Midbrain (tissue), 1 donor: ENCODE measurements at regions not wholly inside any gene's neighbourhood (a gene's known extent, or its start where the extent isn't known, plus 50 kb on each side); places are given as distances from the start of the nearest gene placed in this dataset.

ENCODE experiments used
- DNase-seq: peaks from one replicate; lab custom pipeline; 2025; lab: John Stamatoyannopoulos, UW

- no peak for DNase-seq
Measured at GRCh38 chr16:79497606-79498350, 102.8 kb downstream of the MAF start.

GRCh38 chr16:79493911-79494310, 106.6 kb downstream of the MAF start:
- DNase-seq: no peak

- no peak for DNase-seq
Measured at GRCh38 chr16:79492036-79492435, 108.5 kb downstream of the MAF start.

- no peak for DNase-seq
Measured at GRCh38 chr16:79485020-79485419, 115.5 kb downstream of the MAF start.

GRCh38 chr16:79484237-79484636, 116.3 kb downstream of the MAF start:
- DNase-seq: no peak

GRCh38 chr16:79483336-79483735, 117.2 kb downstream of the MAF start:
- no peak for DNase-seq

GRCh38 chr16:79482011-79482410, 118.5 kb downstream of the MAF start:
- DNase-seq: peak; percentile 42

- DNase-seq: no peak
Measured at GRCh38 chr16:79480929-79481328, 119.6 kb downstream of the MAF start.

- no peak for DNase-seq
Measured at GRCh38 chr16:79480056-79480455, 120.5 kb downstream of the MAF start.

GRCh38 chr16:79476580-79476979, 124.0 kb downstream of the MAF start:
- DNase-seq: no peak

GRCh38 chr16:79475841-79476240, 124.7 kb downstream of the MAF start:
- no peak for DNase-seq

GRCh38 chr16:79473456-79473855, 127.1 kb downstream of the MAF start:
- DNase-seq: no peak

GRCh38 chr16:79472426-79472825, 128.1 kb downstream of the MAF start:
- DNase-seq: no peak

- no peak for DNase-seq
Measured at GRCh38 chr16:79469999-79470398, 130.5 kb downstream of the MAF start.

GRCh38 chr16:79468631-79469030, 131.9 kb downstream of the MAF start:
- DNase-seq: no peak

GRCh38 chr16:79468121-79468552, 132.4 kb downstream of the MAF start:
- DNase-seq: no peak

GRCh38 chr16:79466111-79466510, 134.4 kb downstream of the MAF start:
- DNase-seq: no peak

- DNase-seq: peak; percentile 3
Measured at GRCh38 chr16:79463841-79464240, 136.7 kb downstream of the MAF start.

- no peak for DNase-seq
Measured at GRCh38 chr16:79456036-79456435, 144.5 kb downstream of the MAF start.

- DNase-seq: no peak
Measured at GRCh38 chr16:79452671-79453070, 147.9 kb downstream of the MAF start.

GRCh38 chr16:79451196-79451816, 149.2 kb downstream of the MAF start:
- DNase-seq: no peak

- DNase-seq: no peak
Measured at GRCh38 chr16:79449900-79450299, 150.6 kb downstream of the MAF start.

GRCh38 chr16:79449067-79449769, 151.3 kb downstream of the MAF start:
- no peak for DNase-seq
